ENCODE measurements at regions not wholly inside any gene's neighbourhood (a gene's known extent, or its start where the extent isn't known, plus 50 kb on each side); places are given as distances from the start of the nearest gene placed in this dataset.

- TF ChIP-seq POLR2A (IDR thresholded peaks at IDR 0.05) (no peak), CTCF (IDR thresholded peaks at IDR 0.05) (no peak)
Observed at GRCh38 chr2:18244845-18245244, 315.6 kb downstream of the RDH14 start.
